ENCODE measurements at regions not wholly inside any gene's neighbourhood (a gene's known extent, or its start where the extent isn't known, plus 50 kb on each side); places are given as distances from the start of the nearest gene placed in this dataset.
"Not testable (repeated sequence)": the region's sequence is repeated elsewhere in the genome, so short reads cannot be mapped to it uniquely, and the experiment has no call there.

GRCh38 chr7:66557214-66558200 lies 71.2 kb upstream of the KCTD7 start:
- no peak overlapping the region for H3K4me3 Mint-ChIP-seq
- H3K27me3 Mint-ChIP-seq: no peaks in the 10 kb centered on the region
- H3K4me1 Mint-ChIP-seq: peaks cover 6% of the 10 kb centered on the region
- ChIA-PET CTCF (interaction anchor here (0.5 to 1.3 kb wide), 12 partner anchors 11 to 438 kb away, joined by 3 to 6 read pairs (median 3); partner anchors contain the start of gene SBDS), POLR2A (no interaction called here)
- no peak overlapping the region for H3K27ac Mint-ChIP-seq
- peak; percentile 72 for DNase-seq
- H3K9me3 Mint-ChIP-seq: no peaks in the 10 kb centered on the region
- peaks cover 16% of the 10 kb centered on the region for H3K36me3 Mint-ChIP-seq (ENCODE audit: low read depth)

GRCh38 chr7:66558201-66558641 lies 70.5 kb upstream of the KCTD7 start:
- Mint-ChIP-seq H3K27ac (no peak overlapping the region), H3K9me3 (no peaks in the 10 kb centered on the region), H3K27me3 (no peaks in the 10 kb centered on the region), H3K4me3 (no peak overlapping the region), H3K36me3 (ENCODE audit: low read depth) (peaks cover 15% of the 10 kb centered on the region), H3K4me1 (peaks cover 6% of the 10 kb centered on the region)
- CTCF ChIA-PET: interaction anchor here (0.6 to 1.5 kb wide), 10 partner anchors 12 to 437 kb away, joined by 3 to 4 read pairs (median 3); partner anchors contain the start of gene SBDS
- POLR2A ChIA-PET: no interaction called here
- DNase-seq: no peak

DNA sequence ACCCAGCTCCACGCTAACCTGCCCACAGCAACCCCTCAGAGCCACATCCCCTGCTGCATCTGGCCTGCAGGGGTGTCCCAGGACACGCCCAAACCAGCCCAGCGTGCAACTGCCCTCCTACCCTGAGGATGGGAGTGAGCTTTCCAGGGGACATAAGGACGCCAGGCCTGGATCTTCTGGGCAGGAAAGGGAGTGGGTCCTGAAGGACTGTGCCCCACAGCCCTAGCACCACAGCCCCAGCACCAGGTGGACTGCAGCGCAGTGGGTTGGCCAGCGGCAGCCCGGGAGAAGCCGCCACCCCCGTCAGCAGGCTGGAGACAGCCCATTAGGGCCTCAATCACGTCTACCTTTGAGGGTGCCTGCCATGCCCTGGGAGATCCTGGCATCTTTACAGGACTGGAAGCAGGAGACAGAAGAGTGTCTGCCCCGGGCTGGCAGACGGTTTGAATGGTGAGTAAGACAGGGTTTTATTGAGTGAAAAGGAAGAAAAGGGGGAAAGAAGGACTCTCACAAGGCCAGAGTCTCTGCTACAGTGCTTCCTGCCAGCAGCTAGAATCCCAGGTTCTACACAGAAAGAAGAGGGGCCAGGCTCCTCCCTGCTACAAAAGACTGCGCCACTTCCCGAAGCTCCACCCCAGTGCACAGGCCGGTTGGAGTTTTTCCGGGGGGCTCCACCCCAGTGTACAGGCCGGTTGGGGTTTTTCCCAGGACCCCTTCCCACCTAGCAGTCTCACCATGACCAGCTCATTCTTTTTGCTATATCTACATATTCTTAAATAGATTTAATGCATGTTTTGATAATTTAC lies 69.8 kb upstream of the KCTD7 start:
- ChIA-PET CTCF (interaction anchor here (0.6 to 1.5 kb wide), 6 partner anchors 12 to 436 kb away, joined by 3 to 4 read pairs (median 3); partner anchors contain the start of gene SBDS), POLR2A (no interaction called here)
- peaks cover 15% of the 10 kb centered on the region for H3K36me3 Mint-ChIP-seq (ENCODE audit: low read depth)
- H3K27me3 Mint-ChIP-seq: no peaks in the 10 kb centered on the region
- DNase-seq: no peak
- peak overlapping the region; percentile 36 for H3K27ac Mint-ChIP-seq
- peaks cover 8% of the 10 kb centered on the region for H3K4me1 Mint-ChIP-seq
- H3K9me3 Mint-ChIP-seq: no peaks in the 10 kb centered on the region
- no peak overlapping the region for H3K4me3 Mint-ChIP-seq

DNA sequence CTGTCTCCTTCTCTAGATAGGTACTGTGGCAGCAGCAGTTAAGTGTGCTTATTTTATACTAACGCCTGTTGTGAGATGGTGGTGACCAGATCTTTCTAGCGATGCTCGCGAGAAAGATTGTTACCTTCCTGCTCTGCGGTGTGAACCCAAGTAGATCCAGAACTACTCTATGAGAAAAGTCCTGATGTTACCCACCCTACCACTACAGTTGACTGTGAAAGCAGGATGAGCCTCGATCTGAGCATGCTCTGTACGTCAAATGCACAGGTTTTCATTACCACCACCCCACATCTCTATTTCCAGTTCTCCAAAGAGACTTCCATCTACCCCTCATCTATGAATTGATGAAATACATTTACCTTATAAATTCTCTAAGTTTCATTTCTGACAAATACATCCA lies 64.6 kb upstream of the KCTD7 start:
- ChIA-PET CTCF (no interaction called here), POLR2A (no interaction called here)
- no peak for DNase-seq
- Mint-ChIP-seq H3K36me3 (ENCODE audit: low read depth) (peaks cover 23% of the 10 kb centered on the region), H3K9me3 (no peaks in the 10 kb centered on the region), H3K4me1 (peaks cover 6% of the 10 kb centered on the region), H3K27me3 (no peaks in the 10 kb centered on the region), H3K27ac (no peak overlapping the region), H3K4me3 (no peak overlapping the region)

GRCh38 chr7:66570179-66570578 lies 58.5 kb upstream of the KCTD7 start:
- H3K4me1 Mint-ChIP-seq, H3K9me3 Mint-ChIP-seq, POLR2A ChIA-PET, H3K4me3 Mint-ChIP-seq, DNase-seq, H3K27me3 Mint-ChIP-seq: not testable (repeated sequence)
- peaks cover 51% of the 10 kb centered on the region for H3K36me3 Mint-ChIP-seq (ENCODE audit: low read depth)
- CTCF ChIA-PET: interaction anchor here (0.8 kb wide), 1 partner anchor 11 kb away, joined by 3 read pairs; no protein-coding TSS in a partner anchor
- peak overlapping the region; percentile 2 for H3K27ac Mint-ChIP-seq

- H3K4me1 Mint-ChIP-seq: peaks cover 18% of the 10 kb centered on the region
Observed at GRCh38 chr7:66571568-66571967, 57.1 kb upstream of the KCTD7 start.

DNA sequence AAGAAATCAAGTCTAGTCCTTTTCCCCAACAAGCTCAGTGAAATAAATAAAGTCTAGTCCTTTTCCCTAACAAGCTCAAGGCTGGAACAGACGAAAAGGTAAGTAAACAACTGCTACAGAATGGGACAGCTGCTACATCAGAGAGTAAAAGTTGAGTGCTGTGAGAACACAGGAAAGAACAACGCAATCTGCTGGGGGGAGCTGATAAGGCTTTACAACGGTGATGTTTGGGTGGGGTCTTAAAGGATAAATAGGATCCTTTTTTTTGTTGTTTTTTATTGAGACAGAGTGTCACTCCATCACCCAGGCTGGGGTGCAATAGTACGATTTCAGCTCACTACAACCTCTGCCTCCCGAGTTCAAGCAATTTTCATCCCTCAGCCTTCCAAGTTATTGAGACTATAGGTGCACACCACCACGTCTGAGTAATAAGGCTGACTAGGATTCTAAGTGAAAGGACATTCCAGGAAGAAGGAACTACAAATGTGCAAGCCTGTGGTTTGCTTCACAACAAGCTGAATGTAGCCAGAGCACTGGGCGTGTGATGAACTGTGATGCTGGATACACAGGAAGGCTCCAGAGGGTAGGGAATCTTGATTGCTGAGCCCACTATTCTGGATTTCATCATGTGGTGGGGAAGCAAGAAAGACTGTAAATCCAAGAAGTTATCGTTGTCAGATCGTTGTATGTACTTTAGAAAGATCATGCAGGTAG lies 54.7 kb upstream of the KCTD7 start:
- ChIA-PET POLR2A (interaction anchor here (0.6 kb wide), 1 partner anchor 167 kb away, joined by 3 read pairs; the partner anchor contains the start of gene RABGEF1), CTCF (interaction anchor here (1.1 to 1.4 kb wide), 2 partner anchors 16 to 55 kb away, joined by 3 read pairs; partner anchors contain the start of gene KCTD7)
- Mint-ChIP-seq H3K36me3 (ENCODE audit: low read depth) (peaks cover 53% of the 10 kb centered on the region), H3K4me1 (peaks cover 38% of the 10 kb centered on the region)
- H3K27me3 Mint-ChIP-seq, H3K4me3 Mint-ChIP-seq, DNase-seq, H3K27ac Mint-ChIP-seq, H3K9me3 Mint-ChIP-seq: not testable (repeated sequence)

More at GRCh38 chr7:66571568-66571967, 57.1 kb upstream of the KCTD7 start:
- peaks cover 56% of the 10 kb centered on the region for H3K36me3 Mint-ChIP-seq (ENCODE audit: low read depth)
- no peak for DNase-seq
- H3K27me3 Mint-ChIP-seq: no peaks in the 10 kb centered on the region
- POLR2A ChIA-PET: no interaction called here
- H3K9me3 Mint-ChIP-seq: no peaks in the 10 kb centered on the region
- H3K27ac Mint-ChIP-seq: no peak overlapping the region
- CTCF ChIA-PET: interaction anchor here (1.1 kb wide), 2 partner anchors 12 to 16 kb away, joined by 3 to 4 read pairs; no protein-coding TSS in a partner anchor
- no peak overlapping the region for H3K4me3 Mint-ChIP-seq

GRCh38 chr7:66574768-66575167 lies 53.9 kb upstream of the KCTD7 start:
- H3K9me3 Mint-ChIP-seq, H3K4me3 Mint-ChIP-seq, H3K27me3 Mint-ChIP-seq, H3K27ac Mint-ChIP-seq, DNase-seq: not testable (repeated sequence)
- Mint-ChIP-seq H3K4me1 (peaks cover 41% of the 10 kb centered on the region), H3K36me3 (ENCODE audit: low read depth) (peaks cover 47% of the 10 kb centered on the region)
- POLR2A ChIA-PET: interaction anchor here (0.6 kb wide), 1 partner anchor 166 kb away, joined by 3 read pairs; the partner anchor contains the start of gene RABGEF1
- CTCF ChIA-PET: interaction anchor here (0.6 to 1.4 kb wide), 2 partner anchors 17 to 540 kb away, joined by 3 read pairs; no protein-coding TSS in a partner anchor

DNA sequence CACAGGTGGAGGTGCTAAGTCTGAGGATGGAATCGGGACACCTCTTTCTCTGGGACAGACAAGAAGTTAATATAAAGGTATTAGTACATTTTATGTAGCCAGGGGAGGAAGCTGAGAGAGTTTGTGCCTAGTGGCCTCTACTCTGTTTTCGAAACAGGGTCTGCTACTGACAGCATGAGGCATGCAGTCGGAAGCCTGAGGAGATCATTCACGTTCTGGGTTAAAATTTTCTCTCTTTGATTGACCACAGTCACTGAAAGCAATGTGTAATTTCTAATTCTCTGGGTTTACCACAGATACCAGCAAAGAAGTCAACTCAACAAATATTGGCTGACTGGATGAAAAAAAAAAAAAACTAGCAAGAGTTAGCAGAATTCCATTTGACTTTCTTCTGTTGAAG lies 53.3 kb upstream of the KCTD7 start:
- CTCF ChIA-PET: interaction anchor here (1.4 kb wide), 1 partner anchor 18 kb away, joined by 3 read pairs; no protein-coding TSS in a partner anchor
- POLR2A ChIA-PET: no interaction called here
- DNase-seq: no peak
- Mint-ChIP-seq H3K36me3 (ENCODE audit: low read depth) (peaks cover 49% of the 10 kb centered on the region), H3K4me1 (peaks cover 42% of the 10 kb centered on the region), H3K27me3 (no peaks in the 10 kb centered on the region), H3K27ac (no peak overlapping the region), H3K9me3 (no peaks in the 10 kb centered on the region), H3K4me3 (no peak overlapping the region)

DNA sequence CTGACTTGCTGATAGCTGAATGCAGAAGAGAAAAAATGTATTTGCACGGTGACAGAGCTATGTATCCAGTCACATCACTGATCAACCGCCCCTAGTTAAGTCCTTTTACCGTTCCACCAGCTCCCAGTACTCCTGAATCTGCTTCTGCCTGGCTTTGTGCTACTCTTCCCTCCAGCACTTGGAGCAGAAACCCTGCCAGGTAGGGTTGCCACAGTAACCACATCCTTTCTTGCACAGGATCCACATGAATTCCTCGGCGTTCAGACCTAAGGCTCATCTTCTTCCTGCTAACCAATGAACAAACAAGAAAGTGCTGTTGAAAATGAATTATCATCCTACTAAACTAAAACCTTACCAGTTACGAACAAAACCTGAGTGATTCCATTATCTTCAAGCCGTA lies 52.0 kb upstream of the KCTD7 start:
- Mint-ChIP-seq H3K4me3 (no peak overlapping the region), H3K9me3 (no peaks in the 10 kb centered on the region), H3K36me3 (ENCODE audit: low read depth) (peaks cover 46% of the 10 kb centered on the region), H3K4me1 (peaks cover 42% of the 10 kb centered on the region), H3K27me3 (no peaks in the 10 kb centered on the region), H3K27ac (no peak overlapping the region)
- CTCF ChIA-PET: interaction anchor here (0.5 kb wide), 1 partner anchor 406 kb away, joined by 4 read pairs; no protein-coding TSS in a partner anchor
- DNase-seq: no peak
- POLR2A ChIA-PET: no interaction called here

Data from activated CD4-positive, alpha-beta T cell treated with anti-CD3 and anti-CD28 coated beads, Interleukin-2, amount 10 ng/mL, durations not matched to agents 7 days and 5 days (primary cell).